C4-2B (cell line): ENCODE measurements at regions not wholly inside any gene's neighbourhood (a gene's known extent, or its start where the extent isn't known, plus 50 kb on each side); places are given as distances from the start of the nearest gene placed in this dataset.

Experiments
- CTCF ChIP-seq: fragments of 450-650 bp; conservative IDR thresholded peaks from 2 replicates; pipeline ENCODE4 v1.5.1; 2017; ENCODE audit warnings: mild to moderate bottlenecking
- ZFX ChIP-seq: fragments of 450-650 bp; IDR thresholded peaks from 2 replicates; pipeline ENCODE4 v1.6.1; 2017

GRCh38 chr12:30286345-30286926 lies 409.2 kb downstream of the IPO8 start:
- TF ChIP-seq CTCF = peak; percentile 84
- no peak for TF ChIP-seq ZFX
